Neural cell (in vitro differentiated cells): ENCODE measurements at regions not wholly inside any gene's neighbourhood (a gene's known extent, or its start where the extent isn't known, plus 50 kb on each side); places are given as distances from the start of the nearest gene placed in this dataset.

Experiments
- H2AFZ ChIP-seq: fragments of 200-600, 300-800 bp; sonication (generic), shearing (Covaris generic); 2 replicates; pipeline ENCODE4 v1.6.0; 2014; ENCODE audit warnings: low read depth, mild to moderate bottlenecking, antibody characterized with exemption, low read length, moderate library complexity
- H3F3A ChIP-seq: fragments of 200-600 bp; shearing (Covaris generic); 2 replicates; pipeline ENCODE4 v1.6.1; 2016; ENCODE audit warnings: mild to moderate bottlenecking, moderate library complexity, mixed read lengths, antibody characterized with exemption, low read length; ENCODE audit not compliant: insufficient read depth, poor library complexity, severe bottlenecking
- H3K27ac ChIP-seq: fragments of 200-600, 300-800 bp; sonication (generic), shearing (Covaris generic); 2 replicates; pipeline ENCODE4 v1.5.1; 2014; ENCODE audit warnings: mild to moderate bottlenecking, low read length, moderate library complexity
- H3K27me3 ChIP-seq: fragments of 300-800, 200-600 bp; sonication (generic), shearing (Covaris generic); 2 replicates; pipeline ENCODE4 v1.6.0; 2014; ENCODE audit warnings: mild to moderate bottlenecking, low read depth, low read length, moderate library complexity; ENCODE audit not compliant: insufficient read depth
- H3K36me3 ChIP-seq: fragments of 300-800, 200-600 bp; sonication (generic), shearing (Covaris generic); 2 replicates; pipeline ENCODE4 v1.5.1; 2014; ENCODE audit warnings: mild to moderate bottlenecking, antibody characterized with exemption, low read length, moderate library complexity; ENCODE audit not compliant: insufficient read depth
- H3K4me2 ChIP-seq: fragments of 300-800, 200-600 bp; sonication (generic), shearing (Covaris generic); 2 replicates; pipeline ENCODE4 v1.6.0; 2014; ENCODE audit warnings: mild to moderate bottlenecking, low read length
- H3K4me3 ChIP-seq: fragments of 300-800, 200-600 bp; sonication (generic), shearing (Covaris generic); 2 replicates; pipeline ENCODE4 v1.5.1; 2014; ENCODE audit warnings: mild to moderate bottlenecking, low read length, moderate library complexity
- H3K79me2 ChIP-seq: fragments of 200-600 bp; shearing (Covaris generic); replicated peaks from 2 replicates; pipeline ENCODE4 v1.6.0; 2014; ENCODE audit warnings: mild to moderate bottlenecking, low read length, moderate library complexity; ENCODE audit not compliant: insufficient read depth
- H3K9ac ChIP-seq: fragments of 300-800, 200-600 bp; sonication (generic), shearing (Covaris generic); 2 replicates; pipeline ENCODE4 v1.6.1; 2016; ENCODE audit warnings: mild to moderate bottlenecking, low read length, mixed read lengths
- H3K9me2 ChIP-seq: fragments of 200-600 bp; shearing (Covaris generic); 2 replicates; pipeline ENCODE4 v1.6.1; 2016; ENCODE audit warnings: mild to moderate bottlenecking, low read length, mixed read lengths; ENCODE audit not compliant: insufficient read depth
- H3K9me3 ChIP-seq: fragments of 200-600, 300-800 bp; sonication (generic), shearing (Covaris generic); 2 replicates; pipeline ENCODE4 v1.6.1; 2016; ENCODE audit warnings: mild to moderate bottlenecking, mixed run types, low read length, moderate library complexity, mixed read lengths
- H4K20me1 ChIP-seq: fragments of 200-600 bp; shearing (Covaris generic); 2 replicates; pipeline ENCODE4 v1.6.1; 2016; ENCODE audit warnings: mild to moderate bottlenecking, mixed run types; ENCODE audit not compliant: insufficient read depth
- EZH2 ChIP-seq: fragments of 200-600, 300-800 bp; shearing (Covaris generic), sonication (generic); IDR thresholded peaks from 2 replicates; pipeline ENCODE4 v1.6.1; 2014; ENCODE audit warnings: antibody characterized with exemption, low read length, borderline replicate concordance, mild to moderate bottlenecking; ENCODE audit not compliant: insufficient read depth, poor library complexity, severe bottlenecking
- MXI1 ChIP-seq: fragments of 450-650 bp; conservative IDR thresholded peaks from 2 replicates; pipeline ENCODE4 v1.6.1; 2014; ENCODE audit warnings: antibody characterized with exemption, mild to moderate bottlenecking; ENCODE audit not compliant: poor library complexity, severe bottlenecking
- POLR2AphosphoS5 ChIP-seq: IDR thresholded peaks from 2 replicates; pipeline ENCODE4 v1.6.1; 2012
- RAD21 ChIP-seq: fragments of 450-650 bp; conservative IDR thresholded peaks from 2 replicates; pipeline ENCODE4 v1.6.1; 2014; ENCODE audit warnings: antibody characterized with exemption, mild to moderate bottlenecking, moderate library complexity
- SMC3 ChIP-seq: fragments of 450-650 bp; conservative IDR thresholded peaks from 2 replicates; pipeline ENCODE4 v1.6.1; 2014; ENCODE audit warnings: antibody characterized with exemption, mild to moderate bottlenecking, moderate library complexity; ENCODE audit not compliant: poor library complexity
- TF ChIP-seq, protein P1 (sequence below): IDR thresholded peaks from 2 replicates; pipeline ENCODE4 v1.6.1; 2012; ENCODE audit warnings: borderline replicate concordance

DNA sequence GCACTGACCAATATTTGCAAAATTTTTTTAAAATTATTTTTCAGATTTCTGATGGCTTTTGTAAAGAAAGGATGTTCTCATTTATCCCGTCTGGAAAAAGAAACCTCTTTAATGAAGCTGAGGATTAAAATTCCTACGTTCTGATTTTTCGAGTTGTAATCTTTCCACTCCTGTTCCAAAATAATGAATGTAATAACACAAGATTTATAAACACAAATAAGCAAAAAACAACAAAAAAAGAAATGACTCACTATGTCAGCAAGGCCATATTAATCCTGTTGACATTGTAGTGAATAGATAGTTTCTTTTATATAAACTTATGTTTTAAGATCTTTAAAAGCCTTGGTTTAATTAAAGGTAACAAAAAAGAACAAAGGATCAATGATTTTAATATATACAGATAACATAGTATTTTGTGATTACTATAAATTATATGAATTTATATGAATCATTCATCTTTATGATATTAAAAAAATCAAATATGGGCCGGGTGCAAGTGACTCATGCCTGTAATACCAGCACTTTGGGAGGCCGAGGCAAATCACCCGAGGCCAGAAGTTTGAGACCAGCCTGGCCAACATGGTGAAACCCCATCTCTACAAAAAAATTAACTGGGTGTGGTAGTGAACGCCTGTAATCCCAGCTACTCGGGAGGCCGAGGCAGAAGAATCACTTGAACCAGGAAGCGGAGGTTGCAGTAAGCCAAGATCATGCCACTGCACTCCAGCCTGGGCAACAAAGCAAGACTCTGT is 336.6 kb upstream of the DAB2 start:
- H3K4me3 ChIP-seq, result no peak overlapping the region
- H3K4me2 ChIP-seq, result no peak overlapping the region
- H3K9ac ChIP-seq, result no peak overlapping the region
- no peak overlapping the region for H2AFZ ChIP-seq
- no peaks in the 10 kb centered on the region for H3K27me3 ChIP-seq
- TF ChIP-seq MXI1, result no peak
- TF ChIP-seq POLR2AphosphoS5, result no peak
- TF ChIP-seq, protein P1, sequence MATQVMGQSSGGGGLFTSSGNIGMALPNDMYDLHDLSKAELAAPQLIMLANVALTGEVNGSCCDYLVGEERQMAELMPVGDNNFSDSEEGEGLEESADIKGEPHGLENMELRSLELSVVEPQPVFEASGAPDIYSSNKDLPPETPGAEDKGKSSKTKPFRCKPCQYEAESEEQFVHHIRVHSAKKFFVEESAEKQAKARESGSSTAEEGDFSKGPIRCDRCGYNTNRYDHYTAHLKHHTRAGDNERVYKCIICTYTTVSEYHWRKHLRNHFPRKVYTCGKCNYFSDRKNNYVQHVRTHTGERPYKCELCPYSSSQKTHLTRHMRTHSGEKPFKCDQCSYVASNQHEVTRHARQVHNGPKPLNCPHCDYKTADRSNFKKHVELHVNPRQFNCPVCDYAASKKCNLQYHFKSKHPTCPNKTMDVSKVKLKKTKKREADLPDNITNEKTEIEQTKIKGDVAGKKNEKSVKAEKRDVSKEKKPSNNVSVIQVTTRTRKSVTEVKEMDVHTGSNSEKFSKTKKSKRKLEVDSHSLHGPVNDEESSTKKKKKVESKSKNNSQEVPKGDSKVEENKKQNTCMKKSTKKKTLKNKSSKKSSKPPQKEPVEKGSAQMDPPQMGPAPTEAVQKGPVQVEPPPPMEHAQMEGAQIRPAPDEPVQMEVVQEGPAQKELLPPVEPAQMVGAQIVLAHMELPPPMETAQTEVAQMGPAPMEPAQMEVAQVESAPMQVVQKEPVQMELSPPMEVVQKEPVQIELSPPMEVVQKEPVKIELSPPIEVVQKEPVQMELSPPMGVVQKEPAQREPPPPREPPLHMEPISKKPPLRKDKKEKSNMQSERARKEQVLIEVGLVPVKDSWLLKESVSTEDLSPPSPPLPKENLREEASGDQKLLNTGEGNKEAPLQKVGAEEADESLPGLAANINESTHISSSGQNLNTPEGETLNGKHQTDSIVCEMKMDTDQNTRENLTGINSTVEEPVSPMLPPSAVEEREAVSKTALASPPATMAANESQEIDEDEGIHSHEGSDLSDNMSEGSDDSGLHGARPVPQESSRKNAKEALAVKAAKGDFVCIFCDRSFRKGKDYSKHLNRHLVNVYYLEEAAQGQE, result no peak
- no peak overlapping the region for H3K27ac ChIP-seq
- H3K9me3 ChIP-seq, result no peaks in the 10 kb centered on the region
- no peaks in the 10 kb centered on the region for H3K9me2 ChIP-seq
- no peaks in the 10 kb centered on the region for H3K79me2 ChIP-seq
- no peaks in the 10 kb centered on the region for H3F3A ChIP-seq
- H4K20me1 ChIP-seq, result no peaks in the 10 kb centered on the region
- no peaks in the 10 kb centered on the region for H3K36me3 ChIP-seq

- Histone ChIP-seq H3K36me3 (no peaks in the 10 kb centered on the region), H3K4me3 (no peak overlapping the region), H3K9me3 (no peaks in the 10 kb centered on the region), H2AFZ (no peak overlapping the region), H3K4me2 (no peak overlapping the region), H3K9ac (no peak overlapping the region), H3F3A (no peaks in the 10 kb centered on the region), H4K20me1 (no peaks in the 10 kb centered on the region), H3K27ac (no peak overlapping the region), H3K9me2 (no peaks in the 10 kb centered on the region), H3K27me3 (no peaks in the 10 kb centered on the region), H3K79me2 (no peaks in the 10 kb centered on the region)
- no peak for TF ChIP-seq EZH2
Measured at GRCh38 chr5:39760385-39761198, 335.8 kb upstream of the DAB2 start.

GRCh38 chr5:39759701-39760100 is 334.9 kb upstream of the DAB2 start:
- Histone ChIP-seq H4K20me1 (no peaks in the 10 kb centered on the region), H3K27me3 (no peaks in the 10 kb centered on the region), H3F3A (no peaks in the 10 kb centered on the region), H3K27ac (no peak overlapping the region), H3K9me3 (no peaks in the 10 kb centered on the region), H3K9me2 (no peaks in the 10 kb centered on the region), H3K9ac (no peak overlapping the region), H3K36me3 (no peaks in the 10 kb centered on the region), H3K4me3 (no peak overlapping the region), H2AFZ (no peak overlapping the region), H3K4me2 (no peak overlapping the region), H3K79me2 (no peaks in the 10 kb centered on the region)
- TF ChIP-seq MXI1, result no peak
- TF ChIP-seq, protein P1, result no peak
- no peak for TF ChIP-seq RAD21
- TF ChIP-seq SMC3, result no peak
